HG03135 (cell line): ENCODE measurements at regions not wholly inside any gene's neighbourhood (a gene's known extent, or its start where the extent isn't known, plus 50 kb on each side); places are given as distances from the start of the nearest gene placed in this dataset.

ENCODE experiments used
- ATAC-seq: cut with Tn5 transposase; IDR thresholded peaks from one replicate; pipeline ENCODE4 v1.9.1; 2021; ENCODE audit warnings: mild to moderate bottlenecking, moderate library complexity; ENCODE audit not compliant: unreplicated experiment

GRCh38 chr9:89806371-89807100, 201.7 kb downstream of the GADD45G start:
- no peak for ATAC-seq

GRCh38 chr9:89807101-89807395, 202.2 kb downstream of the GADD45G start:
- ATAC-seq = no peak

GRCh38 chr9:89807682-89808075, 202.9 kb downstream of the GADD45G start:
- ATAC-seq = no peak

DNA sequence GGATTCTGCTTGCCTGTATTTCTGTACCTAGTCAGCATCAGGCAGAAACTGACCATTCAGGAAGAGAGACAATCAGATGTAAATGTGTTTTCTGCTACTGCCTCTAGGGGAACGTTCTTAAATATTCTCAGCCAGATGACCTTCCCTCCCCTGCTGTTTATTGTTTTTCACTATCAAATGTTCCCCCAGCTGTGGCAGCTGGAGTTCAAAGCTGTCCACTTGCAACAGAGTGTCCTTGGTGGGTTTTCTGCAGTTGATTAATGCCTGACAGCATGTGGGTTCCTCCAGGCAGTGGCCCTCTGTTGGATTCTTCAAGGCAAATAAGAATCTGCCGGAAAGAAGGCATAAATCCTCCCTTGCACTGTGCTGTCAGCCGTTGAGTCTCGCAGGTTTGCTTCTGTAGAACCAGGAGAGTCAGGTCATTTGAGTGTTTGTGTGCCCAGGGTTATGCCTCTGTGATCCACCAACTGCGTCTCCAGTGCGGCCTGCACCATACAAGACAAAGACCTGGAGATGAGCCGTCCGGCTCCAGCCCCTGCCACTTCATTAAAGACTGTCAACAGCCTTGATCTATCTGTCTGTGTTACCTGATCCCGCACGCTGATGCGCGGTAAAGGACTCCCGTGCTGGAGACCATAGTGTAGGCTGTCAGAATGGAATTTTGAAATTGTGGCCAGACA, 203.4 kb downstream of the GADD45G start:
- no peak for ATAC-seq

DNA sequence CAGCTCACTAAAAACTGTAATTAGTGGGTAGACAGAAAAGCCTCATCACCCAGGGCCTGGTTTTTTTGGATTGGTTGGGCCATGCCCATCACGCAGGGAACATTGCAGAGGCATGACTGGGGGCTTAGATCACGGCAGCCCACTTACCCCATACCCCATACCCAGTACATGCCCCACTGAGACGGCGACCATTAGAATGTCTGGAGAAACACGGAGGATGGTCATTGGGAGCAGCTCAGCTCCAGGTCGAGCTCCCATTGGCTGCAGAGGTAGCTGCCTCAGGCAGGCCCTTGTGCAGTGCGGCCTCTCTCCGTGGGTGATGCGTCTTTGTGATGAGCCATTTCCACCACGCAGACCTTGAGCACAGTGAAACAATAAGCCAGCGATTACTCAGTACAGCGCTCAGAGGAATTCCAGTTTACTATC, 204.0 kb downstream of the GADD45G start:
- ATAC-seq = no peak

GRCh38 chr9:89810431-89810830, 205.6 kb downstream of the GADD45G start:
- no peak for ATAC-seq

- no peak for ATAC-seq
Measured at GRCh38 chr9:89811356-89811755, 206.5 kb downstream of the GADD45G start.

GRCh38 chr9:89811886-89812450, 207.2 kb downstream of the GADD45G start:
- no peak for ATAC-seq

DNA sequence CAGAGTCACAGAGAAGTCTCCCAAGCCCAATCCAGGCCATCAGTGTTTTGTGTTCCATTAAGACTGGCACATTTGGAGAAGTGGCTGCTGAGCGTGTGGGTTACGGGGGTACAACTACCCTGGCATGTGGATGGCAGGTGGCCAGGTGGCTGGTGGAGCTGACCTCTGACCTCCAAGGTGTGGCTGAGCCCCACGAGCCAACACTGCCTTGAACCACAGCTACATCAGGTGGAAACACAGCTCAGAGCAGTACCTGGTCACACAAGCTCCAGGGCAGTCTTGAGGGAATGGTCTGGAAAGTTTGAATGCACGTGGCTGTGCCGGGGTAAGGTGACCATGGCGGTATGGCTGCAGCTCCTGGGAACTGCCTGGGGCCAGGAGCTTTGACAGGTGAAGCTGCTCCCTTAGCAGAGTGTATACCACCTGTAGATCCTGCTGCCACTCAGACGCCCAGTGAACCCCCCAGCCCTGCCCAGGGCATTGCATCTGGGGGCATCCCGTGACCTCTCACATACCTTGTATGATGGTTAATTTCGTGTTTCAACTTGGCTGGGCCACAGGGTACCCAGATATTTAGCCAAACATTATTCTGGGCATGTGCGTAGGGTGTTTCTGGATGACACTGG, 207.9 kb downstream of the GADD45G start:
- ATAC-seq = no peak

- no peak for ATAC-seq
Measured at GRCh38 chr9:89813482-89813881, 208.7 kb downstream of the GADD45G start.

DNA sequence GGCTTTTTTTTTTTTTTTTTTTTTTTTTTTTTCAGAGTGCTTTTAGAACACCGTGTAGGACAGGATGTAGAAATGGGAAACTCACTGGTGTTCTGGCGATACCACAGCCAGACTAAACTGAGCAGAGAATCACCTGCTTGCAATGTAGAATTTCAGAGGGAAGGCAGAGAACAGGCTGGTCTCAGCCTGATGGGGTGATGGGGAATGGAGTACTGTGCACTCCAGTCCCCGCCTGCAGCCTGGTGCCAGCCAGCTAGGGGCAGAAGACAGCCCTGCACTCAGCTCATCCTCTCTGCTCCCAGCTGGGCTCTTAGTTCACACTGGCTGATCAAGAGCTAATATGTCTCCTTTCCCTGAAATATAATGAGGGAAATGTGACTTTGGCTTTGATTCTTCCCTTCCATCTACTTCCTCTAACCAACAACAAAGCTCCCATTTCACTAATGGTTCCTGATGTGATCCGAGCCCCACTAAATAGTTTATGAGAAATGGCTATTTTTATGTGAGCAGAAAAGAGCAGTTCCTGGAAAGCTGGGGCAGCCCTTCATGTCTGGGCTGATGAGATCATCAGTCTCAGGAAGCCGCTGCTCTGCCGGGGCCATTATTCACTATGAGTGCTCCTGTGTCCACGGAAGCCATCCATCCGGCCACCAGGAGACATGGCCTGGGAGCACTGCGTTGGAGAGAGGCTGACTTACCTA, 209.7 kb downstream of the GADD45G start:
- no peak for ATAC-seq

- peak; percentile 47 for ATAC-seq
Measured at GRCh38 chr9:89815061-89815902, 210.5 kb downstream of the GADD45G start.

DNA sequence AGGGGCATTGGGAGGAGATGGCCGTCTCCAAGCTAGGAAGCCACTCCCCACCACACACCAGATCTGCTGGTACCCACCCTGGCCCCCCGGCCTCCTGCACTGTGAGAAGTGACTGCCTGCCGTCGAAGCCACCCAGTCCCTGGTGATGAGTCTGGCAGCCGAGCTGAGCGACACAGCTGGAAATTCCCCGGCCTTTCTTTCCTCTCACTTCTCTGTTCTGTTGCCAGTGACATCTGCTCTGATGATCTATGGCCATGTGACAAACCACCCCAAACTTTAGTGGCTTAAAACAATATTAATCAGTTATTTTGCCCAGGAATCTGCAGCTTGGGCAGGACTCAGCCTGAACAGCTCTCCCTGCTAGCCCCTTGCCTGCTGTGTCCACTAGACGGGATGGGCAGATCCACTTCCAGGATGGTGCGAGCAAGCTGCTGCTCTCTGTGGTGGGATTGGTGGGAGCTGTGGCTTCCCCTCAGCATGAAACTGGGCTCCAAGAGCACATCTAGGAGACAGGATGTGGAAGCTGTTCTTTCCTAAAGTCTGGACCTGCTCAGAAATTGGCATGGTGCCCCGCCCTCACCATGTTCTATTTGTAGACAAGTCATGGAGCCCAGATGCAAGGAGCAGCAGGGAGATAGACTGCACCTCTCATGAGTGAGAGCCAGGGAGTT, 211.2 kb downstream of the GADD45G start:
- peak; percentile 83 for ATAC-seq

DNA sequence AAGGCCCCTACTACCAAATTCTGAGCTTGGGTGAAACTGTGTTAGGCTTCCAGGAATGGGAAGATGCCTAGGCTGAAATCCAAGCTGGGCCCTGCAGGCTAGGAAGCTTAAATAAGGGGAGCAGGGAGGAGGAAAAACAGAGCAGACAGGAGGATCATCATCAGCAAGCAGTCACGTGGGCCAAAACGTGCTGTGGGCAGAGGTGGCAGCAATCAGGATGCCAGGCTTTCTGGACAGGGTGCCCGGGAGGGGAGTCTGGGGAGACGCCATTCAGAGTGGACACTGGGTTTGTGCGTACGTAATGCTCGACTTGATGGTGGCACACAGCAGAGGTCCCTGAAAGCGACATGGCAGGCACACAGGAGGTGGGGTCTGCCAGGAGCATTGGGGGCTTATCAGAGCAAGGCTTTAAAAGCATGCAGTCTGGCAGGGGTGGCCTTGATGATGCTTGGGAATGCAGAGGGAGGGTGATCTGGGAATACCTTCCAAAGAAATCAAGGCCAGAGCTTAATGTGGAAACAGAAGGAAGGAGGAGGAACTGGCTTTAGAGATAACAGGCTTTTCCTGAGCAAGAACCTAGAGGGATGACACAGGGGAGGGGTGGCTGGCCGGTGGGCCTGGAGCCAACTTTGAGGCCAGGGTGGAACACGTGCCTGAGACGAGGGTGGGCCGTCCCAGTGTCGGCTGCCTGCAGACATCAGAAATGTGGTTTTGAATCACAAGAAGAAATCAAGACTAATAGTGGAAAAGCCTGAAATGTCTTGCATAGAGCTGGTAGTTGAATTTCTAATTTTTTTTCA, 212.5 kb downstream of the GADD45G start:
- no peak for ATAC-seq

- no peak for ATAC-seq
Measured at GRCh38 chr9:89820337-89820736, 215.5 kb downstream of the GADD45G start.

- no peak for ATAC-seq
Measured at GRCh38 chr9:89821081-89821480, 216.3 kb downstream of the GADD45G start.

- ATAC-seq = no peak
Measured at GRCh38 chr9:89822996-89823395, 218.2 kb downstream of the GADD45G start.

- ATAC-seq = no peak
Measured at GRCh38 chr9:89825669-89826068, 220.9 kb downstream of the GADD45G start.

GRCh38 chr9:89826186-89826585, 221.4 kb downstream of the GADD45G start:
- ATAC-seq = no peak
